ENCODE measurements at regions not wholly inside any gene's neighbourhood (a gene's known extent, or its start where the extent isn't known, plus 50 kb on each side); places are given as distances from the start of the nearest gene placed in this dataset.
"Not testable (repeated sequence)": the region's sequence is repeated elsewhere in the genome, so short reads cannot be mapped to it uniquely, and the experiment has no call there.

DNA sequence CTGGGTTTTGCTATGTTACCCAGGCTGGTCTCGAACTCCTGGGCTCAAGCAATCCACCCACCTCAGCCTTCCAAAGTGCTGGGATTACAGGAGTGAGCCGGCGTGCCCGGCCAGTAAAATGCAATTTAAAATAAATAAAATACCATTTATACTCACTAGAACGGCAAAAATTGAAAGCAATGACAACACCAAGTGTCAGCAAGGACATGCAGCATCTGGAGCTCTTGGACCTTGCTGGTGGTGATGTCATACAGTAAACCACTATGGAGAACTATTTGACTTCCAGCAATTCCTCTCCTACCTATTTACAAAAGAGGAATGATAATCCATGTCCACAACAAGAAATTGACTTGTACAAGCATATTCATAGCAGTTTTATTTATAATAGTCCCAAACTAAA lies 105.7 kb upstream of the PHACTR1 start:
- no peak for DNase-seq

GRCh38 chr6:12613811-12614210 lies 102.8 kb upstream of the PHACTR1 start:
- DNase-seq: no peak

GRCh38 chr6:12614456-12614855 lies 102.1 kb upstream of the PHACTR1 start:
- DNase-seq: no peak

- no peak for DNase-seq
Measured at GRCh38 chr6:12618296-12618695, 98.3 kb upstream of the PHACTR1 start.

- no peak for DNase-seq
Measured at GRCh38 chr6:12621754-12622153, 94.8 kb upstream of the PHACTR1 start.

DNA sequence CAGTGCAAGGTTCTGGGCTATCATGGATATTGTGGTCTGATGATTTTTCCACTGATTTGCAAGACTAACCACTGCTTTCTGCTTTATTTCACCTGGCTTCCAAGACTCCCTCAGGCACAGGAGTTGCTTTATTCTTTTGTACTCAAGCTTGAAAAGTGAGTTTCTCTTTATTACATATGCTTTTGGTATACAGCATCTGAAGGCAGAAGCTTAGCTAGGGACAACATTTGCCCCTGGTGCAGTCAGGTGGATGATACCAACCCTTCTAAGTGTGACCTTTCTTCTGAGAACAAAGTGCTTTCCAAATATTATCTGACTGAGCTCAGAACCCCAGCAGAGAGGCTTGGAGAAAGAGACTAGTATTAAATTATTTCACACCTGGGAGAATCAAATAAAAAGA lies 94.0 kb upstream of the PHACTR1 start:
- DNase-seq: no peak

DNA sequence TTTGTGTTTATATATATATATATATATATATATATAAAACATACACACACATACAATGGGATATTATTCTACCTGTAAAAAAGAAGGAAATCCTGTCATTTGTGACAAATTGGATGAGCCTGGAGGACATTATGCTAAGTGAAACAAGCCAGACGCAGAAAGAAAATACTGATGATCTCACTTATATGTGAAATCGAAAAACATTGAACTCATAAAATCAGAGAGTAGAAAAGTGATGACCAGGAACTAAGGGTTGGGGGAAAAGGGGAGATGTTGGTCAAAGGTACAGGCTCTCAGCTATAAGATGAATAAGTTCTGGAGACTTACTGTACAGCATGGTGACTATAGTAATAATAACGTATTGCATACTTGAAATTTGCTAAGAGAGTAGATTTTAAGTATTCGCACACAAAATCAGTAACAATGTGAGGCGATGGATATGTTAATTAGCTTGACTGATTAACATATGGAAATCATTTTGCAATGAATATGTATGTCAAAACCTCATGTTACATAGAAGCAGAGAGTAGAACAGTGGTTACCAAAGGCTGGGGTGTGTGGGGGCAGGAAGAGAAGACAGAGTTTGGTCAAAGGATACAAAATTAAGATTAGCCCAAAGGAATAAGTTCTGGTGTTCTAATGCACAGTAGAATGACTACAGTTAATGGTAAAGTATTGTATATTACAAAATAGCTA lies 92.3 kb upstream of the PHACTR1 start:
- no peak for DNase-seq

DNA sequence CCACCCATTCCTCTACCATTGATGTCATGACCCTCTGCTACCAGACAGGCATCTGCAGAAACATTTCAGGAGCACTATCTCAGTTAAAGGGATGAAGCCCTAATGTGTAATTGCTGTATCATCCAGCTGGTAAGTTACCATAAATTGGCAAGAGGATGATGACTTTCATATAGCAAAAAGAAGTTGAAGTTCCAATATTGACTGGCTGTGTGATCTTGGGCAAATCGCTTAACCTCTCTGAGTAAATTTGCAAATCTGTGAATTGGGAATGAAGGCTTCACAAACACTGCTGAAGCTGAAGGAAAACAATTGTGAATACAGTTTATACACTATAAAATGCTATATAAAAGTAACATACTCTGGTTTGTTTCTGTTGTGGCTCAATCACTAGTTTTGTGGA lies 89.5 kb upstream of the PHACTR1 start:
- DNase-seq: no peak

GRCh38 chr6:12628327-12628726 lies 88.2 kb upstream of the PHACTR1 start:
- no peak for DNase-seq

- DNase-seq: not testable (repeated sequence)
Measured at GRCh38 chr6:12633746-12634145, 82.8 kb upstream of the PHACTR1 start.

DNA sequence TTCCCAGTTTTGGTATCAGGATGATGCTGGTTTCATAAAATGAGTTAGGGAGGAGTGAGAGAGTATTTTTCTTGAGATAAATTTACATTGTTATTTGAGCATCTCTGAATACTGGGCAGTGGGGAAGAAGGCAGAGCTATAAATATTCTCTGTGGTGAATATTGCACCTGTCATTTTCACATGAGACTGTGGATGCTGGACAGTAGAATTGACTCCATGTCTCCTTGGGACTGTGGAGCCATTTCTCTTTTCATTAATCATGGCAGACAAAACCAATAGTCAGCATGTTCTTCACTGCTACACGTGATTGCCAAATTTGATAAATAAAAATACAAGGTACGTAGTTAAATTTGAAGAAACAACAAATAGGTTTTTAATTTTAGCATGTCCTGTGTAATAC lies 81.2 kb upstream of the PHACTR1 start:
- no peak for DNase-seq

GRCh38 chr6:12635813-12636212 lies 80.8 kb upstream of the PHACTR1 start:
- peak in 1 of 3 donors; percentile 75 for DNase-seq

DNA sequence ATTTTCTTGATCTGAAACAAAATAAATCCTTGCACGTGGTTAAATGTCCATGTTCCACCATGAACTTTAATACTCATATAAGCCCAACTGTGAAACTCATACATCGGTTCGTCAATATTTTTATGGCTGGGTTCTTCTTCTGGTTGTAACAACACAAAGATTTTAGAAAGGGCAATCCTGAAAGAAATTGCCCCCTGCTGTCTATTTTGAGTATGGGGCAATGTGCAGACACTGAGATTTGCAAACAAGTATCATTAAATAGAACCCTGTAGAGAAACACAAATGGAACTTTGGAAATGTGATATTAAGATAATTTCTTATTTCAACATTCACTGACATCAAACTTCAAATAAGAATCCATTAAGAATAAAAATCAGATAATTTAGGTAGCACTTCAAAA lies 80.2 kb upstream of the PHACTR1 start:
- DNase-seq: no peak

DNA sequence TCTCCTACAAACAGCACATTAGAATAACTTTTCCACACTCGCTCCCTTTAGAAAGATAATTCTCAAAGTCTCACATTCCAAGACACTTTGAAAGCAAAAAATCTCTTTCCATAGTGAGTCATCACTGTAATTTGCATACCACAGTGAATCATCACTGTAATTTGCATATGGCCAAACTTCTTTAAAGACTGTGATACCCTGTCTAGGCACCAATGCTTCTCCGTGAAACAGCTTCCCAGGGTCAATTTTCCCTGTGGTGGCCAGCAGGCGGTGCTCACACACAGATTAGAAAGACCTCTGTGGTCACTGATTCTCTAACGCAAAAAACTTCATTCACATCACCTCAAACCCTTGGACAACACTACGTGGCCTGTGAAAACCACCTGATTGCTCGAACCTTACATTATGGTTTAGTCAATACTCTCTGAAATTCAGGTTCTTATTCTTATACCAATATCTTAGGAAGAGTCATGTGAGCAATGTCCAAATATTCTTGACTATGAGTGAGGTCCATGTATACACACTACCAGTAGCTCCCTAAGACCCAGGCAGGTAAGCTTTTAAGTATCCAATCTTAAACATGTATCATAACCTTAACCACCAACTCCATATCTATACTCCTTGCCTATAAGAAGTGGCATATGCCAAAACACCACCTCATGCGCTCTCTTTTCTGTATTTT lies 78.5 kb upstream of the PHACTR1 start:
- DNase-seq: peak; percentile 29 to 69 (median 57)

DNA sequence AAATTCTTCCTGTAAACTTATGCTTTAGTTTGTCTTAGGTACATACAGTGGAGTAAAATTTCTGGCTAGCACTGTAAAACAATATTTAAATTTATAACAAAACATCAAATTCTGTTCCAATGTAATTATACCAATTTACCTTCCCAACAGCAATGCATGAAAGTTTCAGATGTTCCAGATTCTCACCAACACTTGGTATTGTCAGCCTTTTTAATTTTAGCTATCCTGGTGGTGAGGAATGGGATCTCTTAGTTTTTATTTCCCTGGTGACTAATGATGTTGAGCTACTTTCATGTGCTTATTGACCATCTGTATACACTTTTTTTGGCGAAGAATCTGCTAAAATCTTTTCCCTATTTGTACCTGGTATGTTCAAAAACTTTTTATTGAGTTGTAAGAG lies 76.1 kb upstream of the PHACTR1 start:
- no peak for DNase-seq

DNA sequence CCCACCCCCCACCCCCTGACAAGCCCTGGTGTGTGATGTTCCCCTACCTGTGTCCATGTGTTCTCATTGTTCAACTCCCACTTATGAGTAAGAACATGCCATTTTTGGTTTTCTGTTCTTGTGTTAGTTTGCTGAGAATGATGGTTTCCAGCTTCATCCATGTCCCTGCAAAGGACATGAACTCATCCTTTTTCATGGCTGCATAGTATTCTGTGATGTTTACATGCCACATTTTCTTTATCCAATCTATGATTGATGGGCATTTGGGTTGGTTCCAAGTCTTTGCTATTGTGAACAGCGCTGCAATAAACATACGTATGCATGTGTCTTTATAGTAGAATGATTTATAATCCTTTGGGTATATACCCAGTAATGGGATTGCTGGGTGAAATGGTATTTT lies 74.8 kb upstream of the PHACTR1 start:
- DNase-seq: not testable (repeated sequence)

DNA sequence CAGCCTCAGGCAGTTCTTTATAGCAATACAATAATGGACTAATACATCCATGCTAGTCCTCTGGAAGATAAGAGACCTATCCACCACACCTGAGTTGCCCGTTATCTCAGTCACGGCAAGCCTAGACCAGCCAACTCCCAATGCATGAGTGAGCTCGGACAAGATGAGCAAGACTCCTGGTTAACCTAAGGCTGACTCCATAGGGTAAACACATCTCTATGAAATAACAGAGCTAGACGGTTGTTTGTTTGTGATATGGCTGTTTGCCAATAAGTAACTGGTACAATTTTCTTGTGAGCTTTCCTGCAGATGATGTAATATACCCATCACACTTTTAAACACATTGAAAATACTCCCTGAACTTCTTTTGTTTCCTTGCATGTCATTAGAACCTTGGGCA lies 70.6 kb upstream of the PHACTR1 start:
- no peak for DNase-seq

DNA sequence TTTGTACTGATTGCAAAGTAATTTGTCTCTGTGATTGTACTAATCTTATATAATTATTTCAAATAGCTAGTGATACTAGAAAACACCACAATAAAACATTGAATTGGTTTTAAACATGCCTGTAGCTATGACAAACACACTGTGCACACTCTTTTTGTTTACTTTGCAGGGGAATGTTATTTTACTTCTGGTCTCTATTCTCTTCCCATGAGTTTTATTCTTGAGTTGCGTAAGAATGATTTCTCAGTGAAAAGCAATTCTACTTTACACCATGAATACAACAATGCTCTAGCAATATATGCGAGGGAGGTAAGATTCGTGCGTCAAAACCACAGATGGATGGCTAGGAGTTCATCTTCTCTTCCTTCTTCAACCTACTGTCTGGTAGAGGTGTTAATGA lies 68.4 kb upstream of the PHACTR1 start:
- no peak for DNase-seq

- no peak for DNase-seq
Measured at GRCh38 chr6:12649325-12649724, 67.2 kb upstream of the PHACTR1 start.

GRCh38 chr6:12653486-12653885 lies 63.1 kb upstream of the PHACTR1 start:
- peak in 1 of 3 donors; percentile 7 for DNase-seq

DNA sequence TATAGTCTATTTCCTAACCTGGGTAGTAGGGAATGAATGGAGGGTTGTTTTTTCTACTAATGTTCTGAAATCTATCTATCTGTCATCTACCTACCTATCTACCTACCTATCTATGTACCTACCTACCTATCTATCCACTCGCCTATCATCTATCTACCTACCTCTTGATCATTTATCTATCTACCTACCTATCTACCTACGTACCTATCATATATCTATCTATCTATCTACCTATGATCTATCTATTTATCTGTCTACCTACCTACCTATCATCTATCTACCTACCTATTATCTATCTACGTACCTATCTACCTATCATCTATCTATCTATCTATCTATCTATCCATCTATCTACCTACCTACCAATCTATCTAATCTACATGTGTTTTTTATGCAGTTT lies 62.5 kb upstream of the PHACTR1 start:
- DNase-seq: no peak

DNA sequence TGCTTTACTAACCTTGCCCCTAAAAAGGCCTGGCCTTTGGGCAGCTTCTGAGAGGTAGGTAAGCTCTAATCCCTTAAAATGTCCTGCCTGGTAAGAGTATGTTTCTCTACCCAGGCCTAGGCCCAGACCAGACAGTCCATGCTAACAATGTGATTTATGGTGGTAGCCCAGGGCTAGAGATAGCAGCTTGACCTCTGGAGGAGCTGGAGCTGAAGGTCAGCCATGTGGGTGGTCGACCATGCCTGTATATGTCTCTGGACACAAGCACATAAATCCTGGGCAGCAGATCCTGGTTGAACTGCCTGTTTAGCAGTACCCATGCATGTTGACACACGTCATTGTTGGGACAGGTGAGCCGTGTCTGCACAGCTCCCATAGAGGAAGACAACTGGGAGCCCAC lies 62.1 kb upstream of the PHACTR1 start:
- no peak for DNase-seq

GRCh38 chr6:12656906-12657305 lies 59.7 kb upstream of the PHACTR1 start:
- DNase-seq: peak in 1 of 3 donors; percentile 13

DNA sequence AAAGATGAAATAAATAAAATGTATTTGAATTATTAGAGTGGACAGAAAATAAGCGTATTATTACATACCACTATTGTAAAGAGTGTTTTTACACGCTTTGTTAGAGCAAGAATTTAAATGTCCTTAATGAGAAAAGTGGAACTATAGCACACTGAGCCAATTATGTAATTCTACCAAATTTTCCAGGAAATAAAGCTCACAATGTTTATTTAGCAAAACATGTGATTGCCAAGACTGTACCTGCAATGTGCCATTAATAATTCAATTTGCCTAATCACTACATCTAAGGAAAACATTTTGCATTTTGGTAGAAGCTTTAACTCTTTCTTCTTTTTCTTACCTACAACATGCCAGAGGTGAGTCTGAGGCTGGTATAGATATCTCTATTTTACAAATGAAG lies 58.7 kb upstream of the PHACTR1 start:
- no peak for DNase-seq
